ENCODE measurements at regions not wholly inside any gene's neighbourhood (a gene's known extent, or its start where the extent isn't known, plus 50 kb on each side); places are given as distances from the start of the nearest gene placed in this dataset.

DNA sequence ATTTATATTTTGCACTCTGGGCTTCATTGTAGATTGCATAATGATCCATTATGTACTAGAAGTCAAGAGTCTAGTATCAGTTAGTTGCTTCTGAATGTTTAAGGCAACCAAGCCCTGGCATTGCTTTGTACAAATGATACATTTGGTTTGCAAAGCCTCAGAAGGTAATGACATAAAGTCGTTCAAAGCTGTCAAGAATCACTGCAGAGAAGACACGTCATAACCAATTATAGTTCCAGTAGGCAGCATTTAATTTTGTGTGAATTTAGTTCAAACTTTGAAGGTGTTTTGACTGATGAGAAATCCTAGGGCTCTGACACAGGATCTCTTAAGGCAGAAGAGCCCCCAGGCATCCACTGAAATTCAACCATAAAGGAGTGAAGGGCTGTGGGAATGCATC is 163.0 kb upstream of the KRR1 start (continued):
- TF ChIP-seq USF1 (CRISPR knock-in tag; IDR thresholded peaks at IDR 0.05) (no peak), HMGXB4 (CRISPR knock-in tag; IDR thresholded peaks at IDR 0.05) (no peak)
- TF ChIP-seq, protein P1, sequence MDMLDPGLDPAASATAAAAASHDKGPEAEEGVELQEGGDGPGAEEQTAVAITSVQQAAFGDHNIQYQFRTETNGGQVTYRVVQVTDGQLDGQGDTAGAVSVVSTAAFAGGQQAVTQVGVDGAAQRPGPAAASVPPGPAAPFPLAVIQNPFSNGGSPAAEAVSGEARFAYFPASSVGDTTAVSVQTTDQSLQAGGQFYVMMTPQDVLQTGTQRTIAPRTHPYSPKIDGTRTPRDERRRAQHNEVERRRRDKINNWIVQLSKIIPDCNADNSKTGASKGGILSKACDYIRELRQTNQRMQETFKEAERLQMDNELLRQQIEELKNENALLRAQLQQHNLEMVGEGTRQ (CRISPR knock-in tag; IDR thresholded peaks at IDR 0.05): no peak

DNA sequence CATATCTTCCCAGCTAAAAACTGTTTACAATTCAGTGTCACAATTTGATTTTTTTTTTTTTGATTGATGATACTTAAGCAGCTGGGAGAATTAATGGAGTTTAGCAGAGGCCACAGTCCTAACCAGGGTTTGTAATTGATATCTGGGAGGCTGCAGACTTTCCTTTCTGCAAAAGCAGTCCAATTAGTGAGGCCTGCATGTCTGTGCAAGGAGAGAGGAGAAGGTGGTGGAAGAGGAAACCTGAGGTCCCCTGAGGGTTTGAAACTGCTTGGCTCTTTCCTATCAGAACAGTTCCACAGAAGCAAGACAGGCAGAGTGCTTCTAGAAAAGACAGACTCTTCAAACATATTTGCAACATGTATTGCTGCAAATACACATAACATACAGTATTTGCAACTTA is 160.8 kb upstream of the KRR1 start:
- POLR2A ChIA-PET: no interaction called here
- ATAC-seq (no peak), DNase-seq (ENCODE audit: low spot score) (no peak)
- H3K27ac Mint-ChIP-seq: no peak overlapping the region
- H3K27me3 Mint-ChIP-seq (ENCODE audit: low read depth): no peaks in the 10 kb centered on the region
- H3K9me3 Mint-ChIP-seq: no peaks in the 10 kb centered on the region
- no peak overlapping the region for H3K4me3 Mint-ChIP-seq
- TF ChIP-seq FOXJ3 (CRISPR knock-in tag; IDR thresholded peaks at IDR 0.05; ENCODE audit: borderline replicate concordance) (no peak), SOX15 (CRISPR knock-in tag; IDR thresholded peaks at IDR 0.05) (no peak), MYBL2 (CRISPR knock-in tag; IDR thresholded peaks at IDR 0.05) (no peak), MLX (CRISPR knock-in tag; IDR thresholded peaks at IDR 0.05) (no peak), ZNF532 (CRISPR knock-in tag; IDR thresholded peaks at IDR 0.05; ENCODE audit: borderline replicate concordance) (no peak), NFYB (CRISPR knock-in tag; conservative IDR thresholded peaks at IDR 0.05; ENCODE audit: low read depth) (no peak), ESRRA (CRISPR knock-in tag; IDR thresholded peaks at IDR 0.05; ENCODE audit: borderline replicate concordance) (no peak)
- TF ChIP-seq, protein P2, sequence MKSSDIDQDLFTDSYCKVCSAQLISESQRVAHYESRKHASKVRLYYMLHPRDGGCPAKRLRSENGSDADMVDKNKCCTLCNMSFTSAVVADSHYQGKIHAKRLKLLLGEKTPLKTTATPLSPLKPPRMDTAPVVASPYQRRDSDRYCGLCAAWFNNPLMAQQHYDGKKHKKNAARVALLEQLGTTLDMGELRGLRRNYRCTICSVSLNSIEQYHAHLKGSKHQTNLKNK (CRISPR knock-in tag; IDR thresholded peaks at IDR 0.05): no peak
- H3K4me1 Mint-ChIP-seq: peaks cover 4% of the 10 kb centered on the region
- CTCF ChIA-PET: no interaction called here
- no peaks in the 10 kb centered on the region for H3K36me3 Mint-ChIP-seq

DNA sequence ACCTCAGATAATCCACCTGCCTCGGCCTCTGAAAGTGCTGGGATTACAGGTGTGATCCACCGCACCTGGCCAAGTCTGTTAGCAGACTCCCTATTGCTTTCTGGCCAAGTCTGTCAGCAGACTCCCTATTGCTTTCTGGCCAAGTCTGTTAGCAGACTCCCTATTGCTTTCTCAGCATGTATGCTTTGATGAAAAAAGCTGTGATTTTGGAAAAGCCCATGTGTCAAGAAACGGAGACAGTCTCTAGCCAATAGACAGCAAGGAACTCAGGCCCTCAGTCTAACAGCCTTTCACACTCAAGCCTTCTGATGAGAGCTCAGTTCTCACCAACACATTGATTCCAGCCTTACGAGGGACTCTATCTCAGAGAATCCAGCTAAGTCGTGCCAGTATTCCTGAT is 158.8 kb upstream of the KRR1 start:
- ChIA-PET CTCF (no interaction called here), POLR2A (no interaction called here)
- no peaks in the 10 kb centered on the region for H3K9me3 Mint-ChIP-seq
- no peaks in the 10 kb centered on the region for H3K36me3 Mint-ChIP-seq
- peaks cover 15% of the 10 kb centered on the region for H3K4me1 Mint-ChIP-seq
- H3K27ac Mint-ChIP-seq: no peak overlapping the region
- no peaks in the 10 kb centered on the region for H3K27me3 Mint-ChIP-seq (ENCODE audit: low read depth)
- TF ChIP-seq TP53 (CRISPR knock-in tag; IDR thresholded peaks at IDR 0.05): no peak
- TF ChIP-seq, protein P3, sequence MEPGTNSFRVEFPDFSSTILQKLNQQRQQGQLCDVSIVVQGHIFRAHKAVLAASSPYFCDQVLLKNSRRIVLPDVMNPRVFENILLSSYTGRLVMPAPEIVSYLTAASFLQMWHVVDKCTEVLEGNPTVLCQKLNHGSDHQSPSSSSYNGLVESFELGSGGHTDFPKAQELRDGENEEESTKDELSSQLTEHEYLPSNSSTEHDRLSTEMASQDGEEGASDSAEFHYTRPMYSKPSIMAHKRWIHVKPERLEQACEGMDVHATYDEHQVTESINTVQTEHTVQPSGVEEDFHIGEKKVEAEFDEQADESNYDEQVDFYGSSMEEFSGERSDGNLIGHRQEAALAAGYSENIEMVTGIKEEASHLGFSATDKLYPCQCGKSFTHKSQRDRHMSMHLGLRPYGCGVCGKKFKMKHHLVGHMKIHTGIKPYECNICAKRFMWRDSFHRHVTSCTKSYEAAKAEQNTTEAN (CRISPR knock-in tag; IDR thresholded peaks at IDR 0.05): no peak
- no peak for TF ChIP-seq GABPB1 (CRISPR knock-in tag; IDR thresholded peaks at IDR 0.05)
- TF ChIP-seq, protein P4, sequence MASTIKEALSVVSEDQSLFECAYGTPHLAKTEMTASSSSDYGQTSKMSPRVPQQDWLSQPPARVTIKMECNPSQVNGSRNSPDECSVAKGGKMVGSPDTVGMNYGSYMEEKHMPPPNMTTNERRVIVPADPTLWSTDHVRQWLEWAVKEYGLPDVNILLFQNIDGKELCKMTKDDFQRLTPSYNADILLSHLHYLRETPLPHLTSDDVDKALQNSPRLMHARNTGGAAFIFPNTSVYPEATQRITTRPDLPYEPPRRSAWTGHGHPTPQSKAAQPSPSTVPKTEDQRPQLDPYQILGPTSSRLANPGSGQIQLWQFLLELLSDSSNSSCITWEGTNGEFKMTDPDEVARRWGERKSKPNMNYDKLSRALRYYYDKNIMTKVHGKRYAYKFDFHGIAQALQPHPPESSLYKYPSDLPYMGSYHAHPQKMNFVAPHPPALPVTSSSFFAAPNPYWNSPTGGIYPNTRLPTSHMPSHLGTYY (CRISPR knock-in tag; IDR thresholded peaks at IDR 0.05): no peak
- TF ChIP-seq ZNF396 (CRISPR knock-in tag; IDR thresholded peaks at IDR 0.05; ENCODE audit: borderline replicate concordance): no peak
- TF ChIP-seq ZNF423 (CRISPR knock-in tag; IDR thresholded peaks at IDR 0.05): peak; percentile 60; the same call in 1 of the 2 replicates
- TF ChIP-seq, protein P5, sequence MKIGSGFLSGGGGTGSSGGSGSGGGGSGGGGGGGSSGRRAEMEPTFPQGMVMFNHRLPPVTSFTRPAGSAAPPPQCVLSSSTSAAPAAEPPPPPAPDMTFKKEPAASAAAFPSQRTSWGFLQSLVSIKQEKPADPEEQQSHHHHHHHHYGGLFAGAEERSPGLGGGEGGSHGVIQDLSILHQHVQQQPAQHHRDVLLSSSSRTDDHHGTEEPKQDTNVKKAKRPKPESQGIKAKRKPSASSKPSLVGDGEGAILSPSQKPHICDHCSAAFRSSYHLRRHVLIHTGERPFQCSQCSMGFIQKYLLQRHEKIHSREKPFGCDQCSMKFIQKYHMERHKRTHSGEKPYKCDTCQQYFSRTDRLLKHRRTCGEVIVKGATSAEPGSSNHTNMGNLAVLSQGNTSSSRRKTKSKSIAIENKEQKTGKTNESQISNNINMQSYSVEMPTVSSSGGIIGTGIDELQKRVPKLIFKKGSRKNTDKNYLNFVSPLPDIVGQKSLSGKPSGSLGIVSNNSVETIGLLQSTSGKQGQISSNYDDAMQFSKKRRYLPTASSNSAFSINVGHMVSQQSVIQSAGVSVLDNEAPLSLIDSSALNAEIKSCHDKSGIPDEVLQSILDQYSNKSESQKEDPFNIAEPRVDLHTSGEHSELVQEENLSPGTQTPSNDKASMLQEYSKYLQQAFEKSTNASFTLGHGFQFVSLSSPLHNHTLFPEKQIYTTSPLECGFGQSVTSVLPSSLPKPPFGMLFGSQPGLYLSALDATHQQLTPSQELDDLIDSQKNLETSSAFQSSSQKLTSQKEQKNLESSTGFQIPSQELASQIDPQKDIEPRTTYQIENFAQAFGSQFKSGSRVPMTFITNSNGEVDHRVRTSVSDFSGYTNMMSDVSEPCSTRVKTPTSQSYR (CRISPR knock-in tag; IDR thresholded peaks at IDR 0.05): no peak
- DNase-seq (ENCODE audit: low spot score): no peak
- no peak for ATAC-seq
- H3K4me3 Mint-ChIP-seq: no peak overlapping the region

Measured in WTC11 (cell line).